ENCODE measurements at regions not wholly inside any gene's neighbourhood (a gene's known extent, or its start where the extent isn't known, plus 50 kb on each side); places are given as distances from the start of the nearest gene placed in this dataset.

- TF ChIP-seq MXI1 (conservative IDR thresholded peaks at IDR 0.05; ENCODE audit: poor library complexity, severe bottlenecking) (no peak), RAD21 (conservative IDR thresholded peaks at IDR 0.05) (no peak)
- Histone ChIP-seq H3K9me3 (ENCODE audit: low read length) (no peaks in the 10 kb centered on the region), H3K27me3 (ENCODE audit: insufficient read depth, low read depth, low read length) (no peaks in the 10 kb centered on the region), H3K79me2 (replicated peaks; ENCODE audit: insufficient read depth, low read length) (no peaks in the 10 kb centered on the region), H3K27ac (ENCODE audit: low read length) (no peak overlapping the region), H4K20me1 (ENCODE audit: insufficient read depth) (no peaks in the 10 kb centered on the region), H3K4me3 (ENCODE audit: low read length) (no peak overlapping the region), H3K4me2 (ENCODE audit: low read length) (no peak overlapping the region), H3K36me3 (ENCODE audit: insufficient read depth, low read length) (no peaks in the 10 kb centered on the region), H3K9me2 (ENCODE audit: insufficient read depth, low read length) (no peaks in the 10 kb centered on the region), H3K9ac (ENCODE audit: low read length) (no peak overlapping the region), H2AFZ (ENCODE audit: low read depth, low read length) (no peak overlapping the region), H3F3A (ENCODE audit: insufficient read depth, low read length, poor library complexity, severe bottlenecking) (no peaks in the 10 kb centered on the region)
Measured at GRCh38 chr14:97779140-97779539, 982.0 kb downstream of the VRK1 start.

DNA sequence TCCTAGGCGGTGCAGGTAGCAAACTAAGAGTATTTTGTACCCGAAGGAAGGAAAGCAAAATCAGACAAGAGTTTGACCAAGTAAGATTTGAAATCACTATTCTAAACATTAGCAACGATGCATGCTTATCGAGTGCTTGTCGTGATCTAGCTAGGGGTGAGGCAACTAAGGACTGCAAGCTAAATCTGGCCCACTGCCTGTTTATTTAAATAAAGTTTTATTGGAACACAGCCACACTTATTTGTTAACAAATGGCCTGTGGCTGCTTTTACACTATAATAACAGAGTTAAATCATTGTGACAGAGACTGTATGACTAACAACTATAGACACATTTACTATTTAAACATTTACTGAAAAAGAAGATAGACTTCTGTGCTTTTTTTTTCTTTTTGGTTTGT lies 983.6 kb downstream of the VRK1 start:
- no peaks in the 10 kb centered on the region for H3K79me2 ChIP-seq (replicated peaks; ENCODE audit: insufficient read depth, low read length)
- H2AFZ ChIP-seq (ENCODE audit: low read depth, low read length): no peak overlapping the region
- no peak overlapping the region for H3K4me3 ChIP-seq (ENCODE audit: low read length)
- no peak for TF ChIP-seq TAF1 (IDR thresholded peaks at IDR 0.05; ENCODE audit: low read depth)
- TF ChIP-seq EP300 (conservative IDR thresholded peaks at IDR 0.05; ENCODE audit: poor library complexity, severe bottlenecking): no peak
- no peak for TF ChIP-seq POLR2AphosphoS5 (IDR thresholded peaks at IDR 0.05)
- TF ChIP-seq SMC3 (conservative IDR thresholded peaks at IDR 0.05; ENCODE audit: poor library complexity): no peak
- TF ChIP-seq EZH2 (IDR thresholded peaks at IDR 0.05; ENCODE audit: borderline replicate concordance, insufficient read depth, low read length, poor library complexity, severe bottlenecking): no peak
- no peak for TF ChIP-seq MXI1 (conservative IDR thresholded peaks at IDR 0.05; ENCODE audit: poor library complexity, severe bottlenecking)
- no peak for TF ChIP-seq RAD21 (conservative IDR thresholded peaks at IDR 0.05)
- TF ChIP-seq, protein P1, sequence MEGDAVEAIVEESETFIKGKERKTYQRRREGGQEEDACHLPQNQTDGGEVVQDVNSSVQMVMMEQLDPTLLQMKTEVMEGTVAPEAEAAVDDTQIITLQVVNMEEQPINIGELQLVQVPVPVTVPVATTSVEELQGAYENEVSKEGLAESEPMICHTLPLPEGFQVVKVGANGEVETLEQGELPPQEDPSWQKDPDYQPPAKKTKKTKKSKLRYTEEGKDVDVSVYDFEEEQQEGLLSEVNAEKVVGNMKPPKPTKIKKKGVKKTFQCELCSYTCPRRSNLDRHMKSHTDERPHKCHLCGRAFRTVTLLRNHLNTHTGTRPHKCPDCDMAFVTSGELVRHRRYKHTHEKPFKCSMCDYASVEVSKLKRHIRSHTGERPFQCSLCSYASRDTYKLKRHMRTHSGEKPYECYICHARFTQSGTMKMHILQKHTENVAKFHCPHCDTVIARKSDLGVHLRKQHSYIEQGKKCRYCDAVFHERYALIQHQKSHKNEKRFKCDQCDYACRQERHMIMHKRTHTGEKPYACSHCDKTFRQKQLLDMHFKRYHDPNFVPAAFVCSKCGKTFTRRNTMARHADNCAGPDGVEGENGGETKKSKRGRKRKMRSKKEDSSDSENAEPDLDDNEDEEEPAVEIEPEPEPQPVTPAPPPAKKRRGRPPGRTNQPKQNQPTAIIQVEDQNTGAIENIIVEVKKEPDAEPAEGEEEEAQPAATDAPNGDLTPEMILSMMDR (IDR thresholded peaks at IDR 0.05; ENCODE audit: poor library complexity, severe bottlenecking): no peak
- TF ChIP-seq REST (IDR thresholded peaks at IDR 0.05; ENCODE audit: borderline replicate concordance): no peak
- H3K9me3 ChIP-seq (ENCODE audit: low read length): no peaks in the 10 kb centered on the region
- no peaks in the 10 kb centered on the region for H3K9me2 ChIP-seq (ENCODE audit: insufficient read depth, low read length)
- no peaks in the 10 kb centered on the region for H3K36me3 ChIP-seq (ENCODE audit: insufficient read depth, low read length)
- no peaks in the 10 kb centered on the region for H3F3A ChIP-seq (ENCODE audit: insufficient read depth, low read length, poor library complexity, severe bottlenecking)
- H3K4me2 ChIP-seq (ENCODE audit: low read length): no peak overlapping the region
- H3K27me3 ChIP-seq (ENCODE audit: insufficient read depth, low read depth, low read length): no peaks in the 10 kb centered on the region
- no peaks in the 10 kb centered on the region for H4K20me1 ChIP-seq (ENCODE audit: insufficient read depth)
- H3K9ac ChIP-seq (ENCODE audit: low read length): no peak overlapping the region
- no peak overlapping the region for H3K27ac ChIP-seq (ENCODE audit: low read length)

- no peaks in the 10 kb centered on the region for H3K36me3 ChIP-seq (ENCODE audit: insufficient read depth, low read length)
- TF ChIP-seq MXI1 (conservative IDR thresholded peaks at IDR 0.05; ENCODE audit: poor library complexity, severe bottlenecking): no peak
- no peak for TF ChIP-seq TAF1 (IDR thresholded peaks at IDR 0.05; ENCODE audit: low read depth)
- no peak for TF ChIP-seq RAD21 (conservative IDR thresholded peaks at IDR 0.05)
- no peak for TF ChIP-seq SMC3 (conservative IDR thresholded peaks at IDR 0.05; ENCODE audit: poor library complexity)
- TF ChIP-seq, protein P1 (IDR thresholded peaks at IDR 0.05; ENCODE audit: poor library complexity, severe bottlenecking): no peak
- no peak for TF ChIP-seq POLR2AphosphoS5 (IDR thresholded peaks at IDR 0.05)
- no peak for TF ChIP-seq REST (IDR thresholded peaks at IDR 0.05; ENCODE audit: borderline replicate concordance)
- TF ChIP-seq EP300 (conservative IDR thresholded peaks at IDR 0.05; ENCODE audit: poor library complexity, severe bottlenecking): no peak
- no peak for TF ChIP-seq EZH2 (IDR thresholded peaks at IDR 0.05; ENCODE audit: borderline replicate concordance, insufficient read depth, low read length, poor library complexity, severe bottlenecking)
- H3K9ac ChIP-seq (ENCODE audit: low read length): no peak overlapping the region
- H2AFZ ChIP-seq (ENCODE audit: low read depth, low read length): no peak overlapping the region
- H3K4me2 ChIP-seq (ENCODE audit: low read length): no peak overlapping the region
- no peak overlapping the region for H3K4me3 ChIP-seq (ENCODE audit: low read length)
- no peaks in the 10 kb centered on the region for H3K79me2 ChIP-seq (replicated peaks; ENCODE audit: insufficient read depth, low read length)
- no peaks in the 10 kb centered on the region for H3K9me2 ChIP-seq (ENCODE audit: insufficient read depth, low read length)
- no peaks in the 10 kb centered on the region for H3K9me3 ChIP-seq (ENCODE audit: low read length)
- H4K20me1 ChIP-seq (ENCODE audit: insufficient read depth): no peaks in the 10 kb centered on the region
- H3K27me3 ChIP-seq (ENCODE audit: insufficient read depth, low read depth, low read length): no peaks in the 10 kb centered on the region
- H3K27ac ChIP-seq (ENCODE audit: low read length): no peak overlapping the region
- H3F3A ChIP-seq (ENCODE audit: insufficient read depth, low read length, poor library complexity, severe bottlenecking): no peaks in the 10 kb centered on the region
Measured at GRCh38 chr14:97781961-97782360, 984.8 kb downstream of the VRK1 start.

Data from neural cell (in vitro differentiated cells).